Activated B cell treated with CpG ODN at 0.5 μM for 24 hours (primary cell): ENCODE measurements at regions not wholly inside any gene's neighbourhood (a gene's known extent, or its start where the extent isn't known, plus 50 kb on each side); places are given as distances from the start of the nearest gene placed in this dataset.

Experiments used
- ATAC-seq: fragments of 200-7000 bp; cut with Tn5 transposase; one replicate; pipeline ENCODE4 v1.10.0; 2021; ENCODE audit warnings: low read depth, mild to moderate bottlenecking, moderate library complexity
- CTCF ChIA-PET: fragments of 350-600 bp; sonication (Branson Sonifier 250); formaldehyde crosslinking; loops from one replicate; lab custom pipeline; 2021; ENCODE audit warnings: antibody characterized with exemption; lab: Charles Lee
- POLR2A ChIA-PET: fragments of 350-600 bp; sonication (Branson Sonifier 250); formaldehyde crosslinking; loops from one replicate; lab custom pipeline; 2021; ENCODE audit warnings: antibody characterized with exemption; lab: Charles Lee
- DNase-seq: peaks from one replicate; pipeline ENCODE4 v3.0.0; 2022
- H3K27ac Mint-ChIP-seq: one replicate; pipeline ENCODE4 v1.8.0; 2020; ENCODE audit warnings: mixed read lengths
- H3K27me3 Mint-ChIP-seq: one replicate; pipeline ENCODE4 v1.8.0; 2021; ENCODE audit warnings: mixed read lengths
- H3K36me3 Mint-ChIP-seq: one replicate; pipeline ENCODE4 v1.8.0; 2021; ENCODE audit warnings: low read depth, mixed read lengths
- H3K4me1 Mint-ChIP-seq: one replicate; pipeline ENCODE4 v1.8.0; 2021; ENCODE audit warnings: mixed read lengths
- H3K4me3 Mint-ChIP-seq: one replicate; pipeline ENCODE4 v1.8.0; 2020; ENCODE audit warnings: mild to moderate bottlenecking, mixed read lengths
- H3K9me3 Mint-ChIP-seq: one replicate; pipeline ENCODE4 v1.8.0; 2020; ENCODE audit warnings: mixed read lengths
- intact Hi-C: fragments of 100-400 bp; cut with micrococcal nuclease; formaldehyde crosslinking; loops from one replicate; pipeline ENCODE4 v1.15.1; 2024
- TF ChIP-seq, protein P1 (sequence below): fragments of 200-600 bp; IDR thresholded peaks from one replicate; pipeline ENCODE4 v1.8.0; 2022; ENCODE audit warnings: antibody characterized with exemption, mild to moderate bottlenecking

DNA sequence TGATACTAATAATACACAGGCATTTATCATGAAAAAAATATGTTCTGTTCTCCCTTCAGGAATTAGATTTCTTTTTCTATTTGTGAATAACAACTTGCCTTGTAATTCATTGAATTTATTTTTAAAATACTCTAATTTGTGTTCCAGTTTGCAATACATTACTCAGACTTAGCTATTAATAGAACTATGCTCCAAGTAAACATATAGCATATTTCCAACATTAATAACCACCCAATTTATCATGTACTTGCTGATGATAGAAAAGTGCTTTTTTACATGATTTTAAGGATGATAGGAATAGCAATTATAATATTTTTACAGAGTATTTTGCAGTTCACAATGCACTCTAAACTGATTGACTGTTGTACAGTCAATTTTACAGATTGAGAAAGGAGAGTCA is 338.8 kb upstream of the SEMA3D start:
- DNase-seq (no peak), ATAC-seq (no peak)
- POLR2A ChIA-PET: no interaction called here
- no peaks in the 10 kb centered on the region for H3K27me3 Mint-ChIP-seq
- no peaks in the 10 kb centered on the region for H3K9me3 Mint-ChIP-seq
- TF ChIP-seq, protein P1, sequence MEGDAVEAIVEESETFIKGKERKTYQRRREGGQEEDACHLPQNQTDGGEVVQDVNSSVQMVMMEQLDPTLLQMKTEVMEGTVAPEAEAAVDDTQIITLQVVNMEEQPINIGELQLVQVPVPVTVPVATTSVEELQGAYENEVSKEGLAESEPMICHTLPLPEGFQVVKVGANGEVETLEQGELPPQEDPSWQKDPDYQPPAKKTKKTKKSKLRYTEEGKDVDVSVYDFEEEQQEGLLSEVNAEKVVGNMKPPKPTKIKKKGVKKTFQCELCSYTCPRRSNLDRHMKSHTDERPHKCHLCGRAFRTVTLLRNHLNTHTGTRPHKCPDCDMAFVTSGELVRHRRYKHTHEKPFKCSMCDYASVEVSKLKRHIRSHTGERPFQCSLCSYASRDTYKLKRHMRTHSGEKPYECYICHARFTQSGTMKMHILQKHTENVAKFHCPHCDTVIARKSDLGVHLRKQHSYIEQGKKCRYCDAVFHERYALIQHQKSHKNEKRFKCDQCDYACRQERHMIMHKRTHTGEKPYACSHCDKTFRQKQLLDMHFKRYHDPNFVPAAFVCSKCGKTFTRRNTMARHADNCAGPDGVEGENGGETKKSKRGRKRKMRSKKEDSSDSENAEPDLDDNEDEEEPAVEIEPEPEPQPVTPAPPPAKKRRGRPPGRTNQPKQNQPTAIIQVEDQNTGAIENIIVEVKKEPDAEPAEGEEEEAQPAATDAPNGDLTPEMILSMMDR: no peak
- no peaks in the 10 kb centered on the region for H3K36me3 Mint-ChIP-seq
- no peaks in the 10 kb centered on the region for H3K4me1 Mint-ChIP-seq
- CTCF ChIA-PET: no interaction called here
- H3K4me3 Mint-ChIP-seq: no peak overlapping the region
- intact Hi-C loops: no loop called here
- no peak overlapping the region for H3K27ac Mint-ChIP-seq

DNA sequence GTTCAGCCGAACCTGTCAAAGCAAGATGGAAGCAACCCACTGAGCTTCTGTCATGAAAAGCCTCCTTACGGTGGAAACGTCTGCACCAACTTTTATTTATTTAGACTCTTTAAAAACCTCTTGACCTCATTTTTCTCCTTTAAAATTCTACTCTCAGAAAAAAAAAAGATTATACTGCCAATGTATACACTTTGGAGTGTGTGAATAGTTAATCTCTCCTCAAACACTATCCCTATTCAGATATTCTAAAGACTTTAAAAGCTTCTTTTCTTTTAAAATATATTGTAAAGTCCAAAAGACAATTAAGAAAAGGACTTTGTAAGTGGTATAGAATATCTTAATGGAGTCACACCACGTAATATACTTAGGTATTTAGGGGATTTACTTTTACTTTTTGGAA is 335.2 kb upstream of the SEMA3D start:
- Mint-ChIP-seq H3K36me3 (no peaks in the 10 kb centered on the region), H3K27ac (no peak overlapping the region), H3K4me1 (no peaks in the 10 kb centered on the region), H3K9me3 (no peaks in the 10 kb centered on the region), H3K4me3 (no peak overlapping the region), H3K27me3 (no peaks in the 10 kb centered on the region)
- intact Hi-C loops: no loop called here
- TF ChIP-seq, protein P1: no peak
- ChIA-PET CTCF (no interaction called here), POLR2A (no interaction called here)
- ATAC-seq (no peak), DNase-seq (no peak)

DNA sequence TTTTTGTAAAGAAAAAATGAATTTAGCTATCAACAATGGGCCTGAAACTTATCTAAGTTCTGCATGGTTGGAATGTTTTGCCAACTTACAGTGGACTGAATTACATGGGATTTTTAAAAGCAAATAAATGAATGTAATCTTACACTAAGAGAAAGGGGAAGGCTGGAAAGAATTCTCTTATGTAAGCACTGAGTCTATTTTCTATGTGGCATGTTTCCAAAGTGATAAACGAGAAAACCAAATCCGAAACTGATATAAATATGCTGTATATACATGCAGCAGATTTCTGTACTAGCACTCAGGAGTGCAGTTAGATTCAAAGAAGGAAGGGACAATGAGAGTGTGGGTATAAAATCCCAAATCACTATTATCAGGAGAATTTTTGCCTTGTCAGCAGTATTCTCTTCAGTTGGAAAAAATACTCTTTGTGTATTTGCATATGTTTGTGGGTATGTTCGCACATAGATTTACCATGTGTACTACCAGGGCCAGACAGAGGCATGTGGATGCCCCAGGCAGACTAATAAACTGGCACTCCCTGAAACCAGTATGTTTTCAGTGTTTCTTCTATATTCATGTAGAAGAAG is 334.3 kb upstream of the SEMA3D start:
- DNase-seq: no peak
- Mint-ChIP-seq H3K27ac (no peak overlapping the region), H3K27me3 (no peaks in the 10 kb centered on the region), H3K9me3 (no peaks in the 10 kb centered on the region), H3K4me1 (no peaks in the 10 kb centered on the region), H3K36me3 (no peaks in the 10 kb centered on the region), H3K4me3 (no peak overlapping the region)
- intact Hi-C loops: no loop called here
- ChIA-PET CTCF (no interaction called here), POLR2A (no interaction called here)
- TF ChIP-seq, protein P1: no peak
- ATAC-seq: no peak

DNA sequence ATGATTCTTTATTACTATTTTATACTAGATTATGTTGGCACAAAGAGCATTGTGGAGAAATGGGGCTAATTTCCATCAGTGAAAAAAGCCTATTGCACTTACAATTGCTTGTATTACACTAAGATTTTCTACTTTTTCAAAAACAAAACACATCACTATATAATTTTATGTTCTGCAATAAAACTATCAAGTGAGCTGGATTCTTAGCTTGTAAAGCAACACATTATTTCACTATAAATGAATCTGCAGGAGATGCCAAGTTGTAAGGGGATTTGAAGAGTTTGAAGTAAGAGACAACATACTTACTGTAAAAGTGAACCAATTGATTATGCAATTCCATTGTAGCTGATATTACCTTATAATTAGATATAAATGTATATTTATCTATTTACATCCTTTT is 333.3 kb upstream of the SEMA3D start:
- DNase-seq: no peak
- TF ChIP-seq, protein P1: no peak
- no peak for ATAC-seq
- no peak overlapping the region for H3K27ac Mint-ChIP-seq
- ChIA-PET POLR2A (no interaction called here), CTCF (no interaction called here)
- H3K4me1 Mint-ChIP-seq: no peaks in the 10 kb centered on the region
- no peaks in the 10 kb centered on the region for H3K9me3 Mint-ChIP-seq
- no peaks in the 10 kb centered on the region for H3K36me3 Mint-ChIP-seq
- H3K4me3 Mint-ChIP-seq: no peak overlapping the region
- H3K27me3 Mint-ChIP-seq: no peaks in the 10 kb centered on the region
- intact Hi-C loops: no loop called here

DNA sequence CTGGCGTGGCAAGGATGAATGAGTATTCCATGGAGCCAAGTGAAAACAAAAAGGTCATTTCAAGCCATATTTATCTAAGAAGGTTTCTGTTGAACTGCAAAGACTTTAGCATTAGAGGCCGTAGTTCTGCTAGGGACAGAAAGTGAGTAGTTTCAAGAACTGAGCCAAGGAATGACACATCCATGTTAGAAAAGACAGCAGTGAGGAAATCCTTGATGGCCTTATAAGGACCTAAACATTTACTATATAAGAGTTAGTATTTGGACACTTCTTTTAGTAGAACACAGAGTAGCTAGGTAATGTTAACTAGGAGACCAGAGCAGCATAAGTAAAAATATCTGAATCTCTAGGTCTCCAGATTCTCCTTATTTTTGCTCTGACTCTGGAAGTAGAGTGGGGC is 329.8 kb upstream of the SEMA3D start:
- POLR2A ChIA-PET: no interaction called here
- TF ChIP-seq, protein P1: no peak
- no peaks in the 10 kb centered on the region for H3K27me3 Mint-ChIP-seq
- no peak overlapping the region for H3K4me3 Mint-ChIP-seq
- H3K9me3 Mint-ChIP-seq: no peaks in the 10 kb centered on the region
- H3K4me1 Mint-ChIP-seq: no peaks in the 10 kb centered on the region
- no peak overlapping the region for H3K27ac Mint-ChIP-seq
- ATAC-seq (no peak), DNase-seq (no peak)
- intact Hi-C loops: no loop called here
- CTCF ChIA-PET: no interaction called here
- H3K36me3 Mint-ChIP-seq: no peaks in the 10 kb centered on the region
